SK-N-SH treated with all-trans-retinoic acid at 6 μM for 48 hours (cell line): ENCODE measurements at regions not wholly inside any gene's neighbourhood (a gene's known extent, or its start where the extent isn't known, plus 50 kb on each side); places are given as distances from the start of the nearest gene placed in this dataset.

Experiments
- ISL1 ChIP-seq: fragments of 250-450 bp; sonication (Bioruptor Pico); IDR thresholded peaks from 2 replicates; pipeline ENCODE4 v2.1.2; 2022; ENCODE audit warnings: mild to moderate bottlenecking, moderate library complexity
- TF ChIP-seq, protein P1 (sequence below): fragments of 250-450 bp; sonication (Bioruptor Pico); IDR thresholded peaks from 2 replicates; pipeline ENCODE4 v1.8.0; 2021; ENCODE audit warnings: low read depth, mild to moderate bottlenecking, moderate library complexity, borderline replicate concordance

DNA sequence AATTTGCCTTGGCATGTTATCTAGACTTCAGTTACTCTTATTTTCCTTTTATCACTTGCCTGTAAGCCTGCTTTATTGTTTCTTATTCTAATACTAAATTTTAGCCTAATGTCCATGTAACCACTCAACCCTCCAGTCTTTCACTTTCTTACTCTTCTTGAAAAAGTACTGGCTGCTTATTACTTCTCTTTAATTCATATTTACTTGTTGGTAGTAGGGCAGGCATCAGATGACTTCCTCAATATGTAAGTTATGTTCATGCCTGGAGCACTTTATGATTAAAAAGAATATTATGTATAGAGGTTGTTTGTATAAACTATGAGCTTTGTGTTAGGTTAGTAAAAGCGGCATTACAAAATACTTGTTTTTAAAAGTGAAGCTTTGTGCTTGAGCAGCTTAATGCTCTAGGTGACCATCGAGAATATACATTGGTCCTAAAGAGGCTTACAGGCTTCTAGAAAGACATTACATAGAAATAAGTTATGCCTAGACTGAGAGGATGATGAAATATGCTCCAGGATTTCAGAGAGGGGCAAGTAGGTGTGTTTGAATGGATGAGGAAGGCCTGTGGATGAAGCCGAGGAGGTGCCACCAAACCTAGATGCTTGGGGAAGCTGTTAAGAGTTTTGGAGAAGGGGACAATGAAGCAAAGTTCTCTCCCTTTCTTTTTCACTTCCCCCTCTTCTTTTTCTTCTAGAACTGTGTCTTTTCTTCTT, 207.1 kb upstream of the HDAC9 start:
- no peak for TF ChIP-seq ISL1 (CRISPR knock-in tag)
- TF ChIP-seq, protein P1, sequence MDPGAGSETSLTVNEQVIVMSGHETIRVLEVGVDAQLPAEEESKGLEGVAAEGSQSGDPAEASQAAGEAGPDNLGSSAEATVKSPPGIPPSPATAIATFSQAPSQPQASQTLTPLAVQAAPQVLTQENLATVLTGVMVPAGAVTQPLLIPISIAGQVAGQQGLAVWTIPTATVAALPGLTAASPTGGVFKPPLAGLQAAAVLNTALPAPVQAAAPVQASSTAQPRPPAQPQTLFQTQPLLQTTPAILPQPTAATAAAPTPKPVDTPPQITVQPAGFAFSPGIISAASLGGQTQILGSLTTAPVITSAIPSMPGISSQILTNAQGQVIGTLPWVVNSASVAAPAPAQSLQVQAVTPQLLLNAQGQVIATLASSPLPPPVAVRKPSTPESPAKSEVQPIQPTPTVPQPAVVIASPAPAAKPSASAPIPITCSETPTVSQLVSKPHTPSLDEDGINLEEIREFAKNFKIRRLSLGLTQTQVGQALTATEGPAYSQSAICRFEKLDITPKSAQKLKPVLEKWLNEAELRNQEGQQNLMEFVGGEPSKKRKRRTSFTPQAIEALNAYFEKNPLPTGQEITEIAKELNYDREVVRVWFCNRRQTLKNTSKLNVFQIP (CRISPR knock-in tag), result no peak
